Hematopoietic multipotent progenitor cell treated with erythropoietin and hydrocortisone succinate and interleukin-3 and kit ligand, for 15 days (in vitro differentiated cells): ENCODE measurements at regions not wholly inside any gene's neighbourhood (a gene's known extent, or its start where the extent isn't known, plus 50 kb on each side); places are given as distances from the start of the nearest gene placed in this dataset.

Experiments used
- DNase-seq: peaks from one replicate; pipeline ENCODE4 v3.0.0-alpha.2; 2015; ENCODE audit warnings: low spot score

- no peak for DNase-seq
These were observed 564.8 kb upstream of the SLITRK1 start for GRCh38 chr13:84446972-84447639.

- no peak for DNase-seq
These were observed 563.5 kb upstream of the SLITRK1 start for GRCh38 chr13:84445776-84446175.

- DNase-seq, result no peak
These were observed 561.2 kb upstream of the SLITRK1 start for GRCh38 chr13:84443463-84443862.

GRCh38 chr13:84439108-84439507 is 556.8 kb upstream of the SLITRK1 start:
- no peak for DNase-seq

- no peak for DNase-seq
These were observed 550.8 kb upstream of the SLITRK1 start for GRCh38 chr13:84433024-84433423.

- no peak for DNase-seq
These were observed 549.4 kb upstream of the SLITRK1 start for GRCh38 chr13:84431646-84432045.

GRCh38 chr13:84430446-84430845 is 548.2 kb upstream of the SLITRK1 start:
- DNase-seq, result no peak

GRCh38 chr13:84430015-84430414 is 547.7 kb upstream of the SLITRK1 start:
- no peak for DNase-seq

- no peak for DNase-seq
These were observed 535.8 kb upstream of the SLITRK1 start for GRCh38 chr13:84418041-84418440.

- no peak for DNase-seq
These were observed 535.1 kb upstream of the SLITRK1 start for GRCh38 chr13:84417416-84417815.

GRCh38 chr13:84413016-84413415 is 530.7 kb upstream of the SLITRK1 start:
- no peak for DNase-seq

GRCh38 chr13:84405286-84405685 is 523.0 kb upstream of the SLITRK1 start:
- DNase-seq, result no peak

GRCh38 chr13:84400706-84401105 is 518.4 kb upstream of the SLITRK1 start:
- DNase-seq, result no peak

GRCh38 chr13:84399320-84400085 is 517.2 kb upstream of the SLITRK1 start:
- no peak for DNase-seq

- no peak for DNase-seq
These were observed 511.8 kb upstream of the SLITRK1 start for GRCh38 chr13:84393981-84394625.

- no peak for DNase-seq
These were observed 498.6 kb upstream of the SLITRK1 start for GRCh38 chr13:84380866-84381265.

GRCh38 chr13:84377106-84377505 is 494.8 kb upstream of the SLITRK1 start:
- no peak for DNase-seq

- no peak for DNase-seq
These were observed 484.2 kb upstream of the SLITRK1 start for GRCh38 chr13:84366506-84366905.

- DNase-seq, result no peak
These were observed 480.5 kb upstream of the SLITRK1 start for GRCh38 chr13:84362777-84363176.

GRCh38 chr13:84360822-84361221 is 478.5 kb upstream of the SLITRK1 start:
- DNase-seq, result no peak

GRCh38 chr13:84358601-84359000 is 476.3 kb upstream of the SLITRK1 start:
- DNase-seq, result no peak

GRCh38 chr13:84352946-84353345 is 470.7 kb upstream of the SLITRK1 start:
- DNase-seq, result no peak

GRCh38 chr13:84339456-84339855 is 457.2 kb upstream of the SLITRK1 start:
- DNase-seq, result no peak
